ENCODE measurements at regions not wholly inside any gene's neighbourhood (a gene's known extent, or its start where the extent isn't known, plus 50 kb on each side); places are given as distances from the start of the nearest gene placed in this dataset.

DNA sequence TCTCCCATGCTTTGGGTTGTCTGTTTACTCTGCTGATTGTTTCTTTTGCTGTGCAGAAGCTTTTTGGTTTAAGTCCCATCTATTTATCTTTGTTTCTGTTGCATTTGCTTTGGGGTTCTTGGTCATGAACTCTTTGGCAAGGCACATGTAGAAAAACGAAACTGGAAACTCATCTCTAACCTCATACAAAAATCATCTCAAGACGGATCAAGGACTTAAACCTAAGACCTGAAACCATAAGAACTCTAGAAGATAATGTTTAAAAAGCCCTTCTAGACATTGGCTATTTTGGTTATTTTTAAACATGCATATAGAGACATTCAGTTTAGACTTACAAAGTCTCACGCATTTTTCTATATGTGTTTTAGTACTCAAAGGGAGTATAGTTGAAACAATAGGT, 1164.3 kb upstream of the GYPC start:
- no peak for TF ChIP-seq SUZ12 (IDR thresholded peaks at IDR 0.05; ENCODE audit: extremely low read depth, insufficient read depth, insufficient read length)
- no peak for TF ChIP-seq ZNF274 (IDR thresholded peaks at IDR 0.05; ENCODE audit: low read depth, low read length)
- no peak for TF ChIP-seq YY1 (IDR thresholded peaks at IDR 0.05; ENCODE audit: insufficient read depth, insufficient read length)
